HG02970 (cell line): ENCODE measurements at regions not wholly inside any gene's neighbourhood (a gene's known extent, or its start where the extent isn't known, plus 50 kb on each side); places are given as distances from the start of the nearest gene placed in this dataset.
"Not testable (repeated sequence)": the region's sequence is repeated elsewhere in the genome, so short reads cannot be mapped to it uniquely, and the experiment has no call there.

Source experiments
- ATAC-seq: cut with Tn5 transposase; IDR thresholded peaks from one replicate; pipeline ENCODE4 v1.9.1; 2021; ENCODE audit warnings: mild to moderate bottlenecking, moderate library complexity, moderate number of reproducible peaks; ENCODE audit not compliant: unreplicated experiment, low FRiP score

- ATAC-seq, result not testable (repeated sequence)
Observed at GRCh38 chr14:106301609-106302008, 775.2 kb downstream of the TMEM121 start.

GRCh38 chr14:106302661-106303060 lies 776.3 kb downstream of the TMEM121 start:
- ATAC-seq, result no peak

GRCh38 chr14:106304271-106304670 lies 777.9 kb downstream of the TMEM121 start:
- ATAC-seq, result no peak

GRCh38 chr14:106308839-106309389 lies 782.5 kb downstream of the TMEM121 start:
- ATAC-seq, result peak; percentile 91

- no peak for ATAC-seq
Observed at GRCh38 chr14:106309423-106309822, 783.0 kb downstream of the TMEM121 start.

- no peak for ATAC-seq
Observed at GRCh38 chr14:106315436-106315835, 789.1 kb downstream of the TMEM121 start.

GRCh38 chr14:106317593-106317992 lies 791.2 kb downstream of the TMEM121 start:
- no peak for ATAC-seq

- no peak for ATAC-seq
Observed at GRCh38 chr14:106318700-106319099, 792.3 kb downstream of the TMEM121 start.

GRCh38 chr14:106323970-106324369 lies 797.6 kb downstream of the TMEM121 start:
- ATAC-seq, result not testable (repeated sequence)

- ATAC-seq, result no peak
Observed at GRCh38 chr14:106327234-106327633, 800.9 kb downstream of the TMEM121 start.

GRCh38 chr14:106327702-106328353 lies 801.4 kb downstream of the TMEM121 start:
- ATAC-seq, result not testable (repeated sequence)

- ATAC-seq, result not testable (repeated sequence)
Observed at GRCh38 chr14:106329243-106329642, 802.9 kb downstream of the TMEM121 start.

- not testable (repeated sequence) for ATAC-seq
Observed at GRCh38 chr14:106329987-106330774, 803.8 kb downstream of the TMEM121 start.

- ATAC-seq, result not testable (repeated sequence)
Observed at GRCh38 chr14:106334428-106335109, 808.2 kb downstream of the TMEM121 start.

- not testable (repeated sequence) for ATAC-seq
Observed at GRCh38 chr14:106335110-106335429, 808.7 kb downstream of the TMEM121 start.

- ATAC-seq, result not testable (repeated sequence)
Observed at GRCh38 chr14:106338775-106339174, 812.4 kb downstream of the TMEM121 start.

GRCh38 chr14:106340658-106341057 lies 814.3 kb downstream of the TMEM121 start:
- ATAC-seq, result not testable (repeated sequence)

GRCh38 chr14:106341161-106341560 lies 814.8 kb downstream of the TMEM121 start:
- not testable (repeated sequence) for ATAC-seq

- ATAC-seq, result no peak
Observed at GRCh38 chr14:106343626-106344025, 817.2 kb downstream of the TMEM121 start.

GRCh38 chr14:106344065-106344614 lies 817.8 kb downstream of the TMEM121 start:
- ATAC-seq, result not testable (repeated sequence)
